NCI-H128 (cell line): ENCODE measurements at regions not wholly inside any gene's neighbourhood (a gene's known extent, or its start where the extent isn't known, plus 50 kb on each side); places are given as distances from the start of the nearest gene placed in this dataset.

Experiments
- DNase-seq: peaks from one replicate; lab custom pipeline; 2025; ENCODE audit not compliant: unreplicated experiment; lab: John Stamatoyannopoulos, UW

- no peak for DNase-seq
Observed at GRCh38 chr5:52668544-52669185, 119.1 kb upstream of the ITGA1 start.

DNA sequence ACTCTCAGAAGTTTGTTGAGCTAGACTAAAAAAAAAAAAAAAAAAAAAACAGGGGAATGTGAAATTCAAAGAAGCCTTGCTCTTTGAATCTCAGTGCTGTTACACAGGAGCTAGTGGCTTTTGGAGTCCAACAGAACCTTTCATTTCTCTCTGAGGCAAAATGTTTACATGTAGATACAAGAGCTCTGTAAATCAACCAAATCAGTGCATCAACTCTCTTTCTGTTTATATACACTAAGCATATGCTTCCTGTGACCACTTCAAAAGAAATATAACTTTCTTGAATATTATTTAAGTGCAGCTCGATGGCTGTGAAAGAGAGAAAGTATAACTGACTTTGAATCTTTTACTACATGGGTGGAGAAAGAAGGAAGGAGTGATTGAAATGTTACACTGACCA lies 115.3 kb upstream of the ITGA1 start:
- no peak for DNase-seq

GRCh38 chr5:52673495-52673894 lies 114.2 kb upstream of the ITGA1 start:
- no peak for DNase-seq

GRCh38 chr5:52674815-52675545 lies 112.7 kb upstream of the ITGA1 start:
- DNase-seq: no peak

- DNase-seq: no peak
Observed at GRCh38 chr5:52682492-52682891, 105.2 kb upstream of the ITGA1 start.

- no peak for DNase-seq
Observed at GRCh38 chr5:52684051-52684450, 103.7 kb upstream of the ITGA1 start.

DNA sequence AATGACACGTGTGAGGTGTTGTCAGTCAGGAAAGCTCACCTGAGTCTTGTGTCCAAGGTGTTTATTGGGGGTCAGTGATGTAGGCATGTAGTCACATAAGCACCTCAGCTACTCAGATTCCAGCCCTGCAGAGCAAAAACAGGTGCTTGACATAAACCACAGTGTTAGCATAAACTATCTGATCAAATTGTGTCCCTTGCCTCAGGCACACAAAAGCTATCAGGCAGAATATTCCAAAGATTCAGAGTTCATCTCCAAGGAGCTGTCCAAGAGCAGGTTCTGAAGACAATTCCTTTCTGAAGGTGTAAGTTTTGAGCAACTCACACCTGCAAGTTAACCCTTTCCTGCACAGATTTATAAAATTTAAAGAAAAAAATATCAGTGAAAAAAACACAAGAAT lies 102.2 kb upstream of the ITGA1 start:
- DNase-seq: no peak

GRCh38 chr5:52685971-52686370 lies 101.7 kb upstream of the ITGA1 start:
- DNase-seq: no peak

DNA sequence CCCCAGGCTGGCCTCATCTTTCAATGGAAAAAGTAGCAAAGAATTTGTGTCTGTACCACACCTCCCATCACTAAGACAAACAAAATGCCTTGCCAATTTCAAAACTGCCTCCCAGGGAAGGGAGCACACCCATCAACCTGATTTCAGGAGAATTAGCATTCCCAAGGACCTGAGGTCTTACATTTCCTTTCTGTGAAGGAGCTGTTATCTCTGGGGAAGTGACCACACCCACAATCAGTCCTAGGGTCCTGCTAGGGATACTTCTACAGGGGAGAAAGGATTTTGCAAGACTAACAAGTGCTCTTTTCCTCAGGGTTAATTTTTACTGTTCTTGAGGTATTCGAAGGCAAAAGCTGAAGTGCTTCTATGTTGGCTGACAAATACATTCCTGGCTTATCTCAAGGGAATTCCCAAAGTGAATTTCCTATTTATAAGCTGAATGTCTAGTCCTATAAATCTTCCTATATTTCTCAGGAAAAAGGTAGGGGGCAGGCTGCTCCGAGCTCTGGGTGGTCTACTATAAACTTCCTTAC lies 97.4 kb upstream of the ITGA1 start:
- no peak for DNase-seq

DNA sequence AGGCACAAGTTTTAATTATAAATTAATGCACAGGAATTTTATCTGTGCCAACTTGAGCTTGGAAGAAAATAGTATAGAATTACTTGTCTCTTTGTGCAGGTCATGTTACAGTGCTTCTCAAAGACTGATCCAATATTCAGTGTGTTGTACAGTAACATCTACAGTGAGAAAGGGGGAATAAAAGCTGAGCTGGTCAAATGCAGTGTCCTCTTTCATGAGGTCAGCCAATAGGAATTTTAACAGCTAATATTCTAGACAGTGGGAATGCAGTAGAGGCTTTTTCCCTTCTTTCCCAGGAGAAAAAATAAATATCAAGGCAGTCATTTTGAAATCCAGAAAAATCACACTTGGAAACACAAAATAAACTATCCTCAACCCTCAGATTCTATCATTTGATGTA lies 95.7 kb upstream of the ITGA1 start:
- DNase-seq: no peak

GRCh38 chr5:52692606-52693005 lies 95.1 kb upstream of the ITGA1 start:
- no peak for DNase-seq

- DNase-seq: no peak
Observed at GRCh38 chr5:52693280-52693679, 94.4 kb upstream of the ITGA1 start.

DNA sequence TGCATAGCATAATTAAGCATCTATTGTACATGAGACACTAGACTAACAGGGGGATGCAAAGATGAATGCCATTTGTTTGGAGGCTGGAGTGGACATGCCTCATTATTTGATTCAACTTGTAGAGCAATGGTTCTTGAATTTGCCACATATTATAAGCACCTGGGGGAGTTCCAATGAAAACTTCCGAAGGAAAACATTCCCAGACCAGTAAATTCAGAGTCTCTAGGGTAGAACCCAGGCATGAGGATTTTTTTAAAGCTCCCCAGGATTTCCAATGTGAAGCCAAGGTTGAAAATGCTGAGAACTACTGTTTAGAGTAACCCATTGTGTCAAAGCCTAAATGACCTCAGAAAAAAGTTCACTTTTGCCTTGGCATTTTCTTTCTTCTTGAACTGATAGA lies 93.9 kb upstream of the ITGA1 start:
- DNase-seq: no peak

GRCh38 chr5:52694648-52695047 lies 93.1 kb upstream of the ITGA1 start:
- DNase-seq: no peak

DNA sequence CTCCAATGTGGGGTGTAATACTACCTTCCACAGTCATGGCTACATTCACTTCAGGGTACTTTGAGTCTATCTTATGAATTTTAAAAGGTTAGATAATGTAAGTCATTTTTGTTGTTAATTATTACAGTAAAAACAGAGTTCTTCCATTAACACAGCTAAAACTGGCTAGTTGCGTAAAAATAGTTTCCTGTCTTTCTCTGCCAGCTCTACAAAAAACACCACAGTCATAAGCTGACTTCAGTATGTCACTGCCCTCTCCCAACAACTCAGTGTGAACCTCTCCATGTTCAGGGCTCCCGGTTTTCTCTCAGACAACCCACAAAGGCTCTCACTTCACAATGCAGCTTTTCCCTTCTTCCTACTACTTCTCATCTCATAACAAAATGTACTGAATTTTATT lies 84.8 kb upstream of the ITGA1 start:
- no peak for DNase-seq

DNA sequence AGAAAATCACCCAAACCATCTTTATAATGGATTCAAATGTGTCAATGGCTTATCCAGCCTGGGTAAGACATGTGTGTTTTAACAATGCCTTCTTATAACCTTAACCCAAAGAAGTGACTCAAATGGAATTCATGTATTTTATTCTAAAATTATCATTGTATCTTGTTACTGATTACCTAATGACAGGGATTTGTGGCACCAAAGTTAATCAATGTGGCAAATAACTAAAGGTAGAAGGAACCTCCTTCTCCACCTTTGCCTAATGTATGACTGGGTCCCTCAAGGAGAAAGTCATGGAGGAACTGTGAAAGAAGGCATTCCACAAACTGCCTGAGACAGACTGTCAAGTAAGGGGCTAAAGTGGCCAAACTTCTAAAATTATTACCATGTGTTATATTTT lies 84.4 kb upstream of the ITGA1 start:
- DNase-seq: no peak

DNA sequence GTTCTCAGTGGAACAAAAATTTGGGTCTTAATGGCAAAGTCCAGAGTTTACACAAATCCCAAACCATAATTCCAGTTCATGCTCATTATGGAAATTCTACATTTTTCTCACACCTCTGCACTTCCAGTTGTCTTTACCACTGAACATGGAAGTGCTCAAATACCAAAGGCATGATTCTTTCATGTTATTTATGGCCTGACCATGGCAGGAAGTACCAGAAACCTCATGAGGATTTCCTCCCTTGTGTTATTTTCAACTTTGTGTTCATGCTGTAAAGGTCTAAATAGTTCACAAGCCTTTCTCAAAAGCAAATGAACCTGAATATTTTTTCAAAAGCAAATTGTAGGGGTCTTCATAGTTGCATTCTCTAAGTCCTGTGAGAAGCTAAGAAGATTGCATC lies 82.0 kb upstream of the ITGA1 start:
- no peak for DNase-seq

DNA sequence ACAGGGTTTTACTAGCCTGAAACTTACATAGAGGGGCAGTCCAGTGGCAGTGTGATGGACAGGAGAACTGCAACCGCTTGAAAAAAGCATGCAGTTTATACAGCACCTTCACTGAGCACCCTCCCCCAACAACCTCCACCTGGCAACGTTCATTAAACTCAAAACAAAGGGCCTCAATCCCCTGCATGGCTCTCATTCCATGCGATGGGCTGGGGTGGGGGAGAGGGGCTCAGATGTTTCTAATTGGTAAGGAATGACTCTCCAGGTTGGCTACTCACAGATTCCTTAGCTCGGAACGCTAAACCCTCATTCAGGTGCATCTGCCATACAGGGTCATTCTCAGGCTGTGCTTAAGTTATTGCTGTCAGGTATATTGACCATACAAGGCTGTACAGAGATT lies 80.9 kb upstream of the ITGA1 start:
- DNase-seq: no peak

GRCh38 chr5:52707616-52708015 lies 80.1 kb upstream of the ITGA1 start:
- no peak for DNase-seq

GRCh38 chr5:52708463-52708862 lies 79.3 kb upstream of the ITGA1 start:
- no peak for DNase-seq

- DNase-seq: no peak
Observed at GRCh38 chr5:52709167-52709925, 78.4 kb upstream of the ITGA1 start.
